K562 (cell line): ENCODE measurements at regions not wholly inside any gene's neighbourhood (a gene's known extent, or its start where the extent isn't known, plus 50 kb on each side); places are given as distances from the start of the nearest gene placed in this dataset.

ENCODE experiments used
- ARHGAP35 ChIP-seq: fragments of 450-650 bp; IDR thresholded peaks from 2 replicates; pipeline ENCODE4 v1.6.1; 2018; ENCODE audit not compliant: partially characterized antibody
- FOXA3 ChIP-seq, 2 experiments: fragments of 450-650 bp in 1 of 2; sonication (generic) in 1 of 2; formaldehyde crosslinking; IDR thresholded peaks in 1 of 2; conservative IDR thresholded peaks in 1 of 2; 2 replicates each; pipeline versions ENCODE4 v1.4.0 to v1.8.0; 2020 to 2022; ENCODE audit warnings: mild to moderate bottlenecking in 2 of 2, missing genetic modification reagents in 1 of 2
- GTF2A2 ChIP-seq: IDR thresholded peaks from 2 replicates; pipeline ENCODE4 v1.6.1; 2016; ENCODE audit warnings: mild to moderate bottlenecking, missing genetic modification characterization, missing compliant biosample characterization
- RFX1 ChIP-seq: fragments of 450-650 bp; IDR thresholded peaks from 2 replicates; pipeline ENCODE4 v1.6.1; 2016; ENCODE audit warnings: mild to moderate bottlenecking, moderate library complexity
- SAFB2 ChIP-seq: fragments of 200-400 bp; formaldehyde crosslinking; IDR thresholded peaks from 2 replicates; pipeline ENCODE4 v1.6.1; 2018; ENCODE audit warnings: borderline replicate concordance, low read length, low read depth, moderate library complexity; ENCODE audit not compliant: severe bottlenecking
- SIX5 ChIP-seq, 2 experiments: IDR thresholded peaks; 2 replicates each; pipeline ENCODE4 v1.6.1; 2011; ENCODE audit warnings: low read length in 2 of 2, borderline replicate concordance in 1 of 2, low read depth in 1 of 2, mild to moderate bottlenecking in 1 of 2, moderate library complexity in 1 of 2; ENCODE audit not compliant: insufficient read depth in 1 of 2
- TAL1 ChIP-seq: fragments of 450-650 bp; IDR thresholded peaks from 2 replicates; pipeline ENCODE4 v1.6.1; 2016; ENCODE audit warnings: mild to moderate bottlenecking
- THRAP3 ChIP-seq: fragments of 450-650 bp; IDR thresholded peaks from 2 replicates; pipeline ENCODE4 v1.6.1; 2016; ENCODE audit warnings: mild to moderate bottlenecking, inconsistent platforms, borderline replicate concordance
- YY1 ChIP-seq, 3 experiments: IDR thresholded peaks; 2 replicates each; pipeline ENCODE4 v1.6.1; 2011; ENCODE audit warnings: low read length in 2 of 3, mild to moderate bottlenecking in 2 of 3, moderate library complexity in 2 of 3, borderline replicate concordance in 1 of 3, control low read depth in 1 of 3, low read depth in 1 of 3; ENCODE audit not compliant: insufficient read depth in 3 of 3, insufficient replicate concordance in 2 of 3, control insufficient read depth in 1 of 3, insufficient read length in 1 of 3; ENCODE audit errors: extremely low read depth in 1 of 3
- ZC3H11A ChIP-seq: IDR thresholded peaks from 2 replicates; pipeline ENCODE4 v1.6.1; 2012; ENCODE audit warnings: low read depth, low read length, improper control_type of control experiment
- ZNF134 ChIP-seq: fragments of 250-450 bp; sonication (Bioruptor Pico); conservative IDR thresholded peaks from 2 replicates; pipeline ENCODE4 v1.4.0; 2020
- ZNF184 ChIP-seq: sonication (generic); formaldehyde crosslinking; IDR thresholded peaks from 2 replicates; pipeline ENCODE4 v1.5.0; 2020; ENCODE audit warnings: missing genetic modification reagents
- ZNF436 ChIP-seq: fragments of 250-450, 450-650 bp; sonication (Bioruptor Pico); formaldehyde crosslinking; IDR thresholded peaks from 2 replicates; pipeline ENCODE4 v1.7.0; 2020; ENCODE audit warnings: mild to moderate bottlenecking
- ZNF696 ChIP-seq: fragments of 250-450 bp; sonication (Bioruptor Pico); conservative IDR thresholded peaks from 2 replicates; pipeline ENCODE4 v1.4.0; 2020; ENCODE audit warnings: mild to moderate bottlenecking, moderate library complexity
- ZNF76 ChIP-seq: fragments of 250-450 bp; sonication (Bioruptor Pico); IDR thresholded peaks from 2 replicates; pipeline ENCODE4 v1.4.0; 2020; ENCODE audit warnings: mild to moderate bottlenecking, moderate library complexity, borderline replicate concordance
- TF ChIP-seq, protein P1 (sequence below): sonication (generic); formaldehyde crosslinking; IDR thresholded peaks from 2 replicates; pipeline ENCODE4 v1.8.0; 2022; ENCODE audit warnings: mild to moderate bottlenecking, missing genetic modification reagents
- TF ChIP-seq, protein P2 (sequence below): sonication (generic); formaldehyde crosslinking; IDR thresholded peaks from 2 replicates; pipeline ENCODE4 v1.5.0; 2020; ENCODE audit warnings: missing genetic modification reagents
- TF ChIP-seq, protein P3 (sequence below): fragments of 250-450 bp; sonication (Bioruptor Pico); IDR thresholded peaks from 2 replicates; pipeline ENCODE4 v1.4.0; 2020; ENCODE audit warnings: borderline replicate concordance
- TF ChIP-seq, protein P4 (sequence below): fragments of 250-450 bp; sonication (Bioruptor Pico); IDR thresholded peaks from 2 replicates; pipeline ENCODE4 v1.4.0; 2020; ENCODE audit warnings: mild to moderate bottlenecking

DNA sequence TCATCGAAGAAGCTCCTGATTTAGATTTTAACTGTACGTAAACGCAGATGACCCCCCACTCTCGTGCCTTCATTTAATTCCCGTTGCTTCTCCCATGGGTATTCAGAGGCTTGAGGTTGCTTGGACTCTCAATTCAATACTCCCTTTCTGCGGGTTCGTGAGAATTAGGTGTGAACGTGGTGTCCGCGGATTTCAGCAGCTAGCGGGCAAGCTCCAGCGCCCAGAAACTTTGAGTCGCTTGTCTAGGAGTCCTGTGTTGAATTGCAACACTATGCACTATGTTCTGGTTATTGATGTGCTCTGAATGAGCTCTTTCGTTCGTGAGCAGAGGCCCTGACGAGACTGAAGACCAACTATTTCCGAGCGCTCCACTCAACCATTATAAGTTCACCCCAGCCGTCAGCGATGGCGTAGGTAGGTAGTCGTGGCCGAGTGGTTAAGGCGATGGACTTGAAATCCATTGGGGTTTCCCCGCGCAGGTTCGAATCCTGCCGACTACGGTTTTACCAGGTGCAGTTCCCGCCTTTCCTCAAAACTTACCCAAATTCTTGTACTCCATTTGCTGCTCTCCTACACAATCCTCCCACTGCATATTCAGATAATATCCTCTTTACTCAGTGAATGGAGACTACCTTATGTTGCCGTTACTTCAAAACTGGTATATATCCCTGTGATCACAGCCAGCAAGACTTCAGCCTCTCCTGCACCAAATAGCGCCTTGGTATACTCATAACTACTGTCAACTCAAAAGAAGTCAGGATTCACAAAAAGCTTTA lies 72.6 kb upstream of the ZNF184 start (continued):
- TF ChIP-seq, protein P1, sequence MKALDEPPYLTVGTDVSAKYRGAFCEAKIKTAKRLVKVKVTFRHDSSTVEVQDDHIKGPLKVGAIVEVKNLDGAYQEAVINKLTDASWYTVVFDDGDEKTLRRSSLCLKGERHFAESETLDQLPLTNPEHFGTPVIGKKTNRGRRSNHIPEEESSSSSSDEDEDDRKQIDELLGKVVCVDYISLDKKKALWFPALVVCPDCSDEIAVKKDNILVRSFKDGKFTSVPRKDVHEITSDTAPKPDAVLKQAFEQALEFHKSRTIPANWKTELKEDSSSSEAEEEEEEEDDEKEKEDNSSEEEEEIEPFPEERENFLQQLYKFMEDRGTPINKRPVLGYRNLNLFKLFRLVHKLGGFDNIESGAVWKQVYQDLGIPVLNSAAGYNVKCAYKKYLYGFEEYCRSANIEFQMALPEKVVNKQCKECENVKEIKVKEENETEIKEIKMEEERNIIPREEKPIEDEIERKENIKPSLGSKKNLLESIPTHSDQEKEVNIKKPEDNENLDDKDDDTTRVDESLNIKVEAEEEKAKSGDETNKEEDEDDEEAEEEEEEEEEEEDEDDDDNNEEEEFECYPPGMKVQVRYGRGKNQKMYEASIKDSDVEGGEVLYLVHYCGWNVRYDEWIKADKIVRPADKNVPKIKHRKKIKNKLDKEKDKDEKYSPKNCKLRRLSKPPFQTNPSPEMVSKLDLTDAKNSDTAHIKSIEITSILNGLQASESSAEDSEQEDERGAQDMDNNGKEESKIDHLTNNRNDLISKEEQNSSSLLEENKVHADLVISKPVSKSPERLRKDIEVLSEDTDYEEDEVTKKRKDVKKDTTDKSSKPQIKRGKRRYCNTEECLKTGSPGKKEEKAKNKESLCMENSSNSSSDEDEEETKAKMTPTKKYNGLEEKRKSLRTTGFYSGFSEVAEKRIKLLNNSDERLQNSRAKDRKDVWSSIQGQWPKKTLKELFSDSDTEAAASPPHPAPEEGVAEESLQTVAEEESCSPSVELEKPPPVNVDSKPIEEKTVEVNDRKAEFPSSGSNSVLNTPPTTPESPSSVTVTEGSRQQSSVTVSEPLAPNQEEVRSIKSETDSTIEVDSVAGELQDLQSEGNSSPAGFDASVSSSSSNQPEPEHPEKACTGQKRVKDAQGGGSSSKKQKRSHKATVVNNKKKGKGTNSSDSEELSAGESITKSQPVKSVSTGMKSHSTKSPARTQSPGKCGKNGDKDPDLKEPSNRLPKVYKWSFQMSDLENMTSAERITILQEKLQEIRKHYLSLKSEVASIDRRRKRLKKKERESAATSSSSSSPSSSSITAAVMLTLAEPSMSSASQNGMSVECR (CRISPR knock-in tag) = no peak
- no peak for TF ChIP-seq SIX5 (IDR thresholded peaks at IDR 0.05; ENCODE audit: borderline replicate concordance in 1 of 2, insufficient read depth in 1 of 2, low read depth in 1 of 2, low read length in 2 of 2)
- TF ChIP-seq FOXA3 (CRISPR knock-in tag; conservative IDR thresholded peaks at IDR 0.05 in 1 of 2, IDR thresholded peaks at IDR 0.05 in 1 of 2) = no peak
- TF ChIP-seq ZC3H11A = no peak
- no peak for TF ChIP-seq ZNF184
- TF ChIP-seq ZNF696 (CRISPR knock-in tag) = no peak
- TF ChIP-seq SAFB2 = no peak
- TF ChIP-seq GTF2A2 (tag) = no peak
- no peak for TF ChIP-seq RFX1
- TF ChIP-seq ZNF76 = no peak; the same call in 1 of the 2 replicates
- TF ChIP-seq ARHGAP35 = no peak
- peak; percentile 2; the same call in 1 of the 2 replicates for TF ChIP-seq TAL1
- TF ChIP-seq ZNF436 (CRISPR knock-in tag) = no peak
- TF ChIP-seq THRAP3 = no peak
- no peak for TF ChIP-seq ZNF134 (CRISPR knock-in tag)
- TF ChIP-seq, protein P2, sequence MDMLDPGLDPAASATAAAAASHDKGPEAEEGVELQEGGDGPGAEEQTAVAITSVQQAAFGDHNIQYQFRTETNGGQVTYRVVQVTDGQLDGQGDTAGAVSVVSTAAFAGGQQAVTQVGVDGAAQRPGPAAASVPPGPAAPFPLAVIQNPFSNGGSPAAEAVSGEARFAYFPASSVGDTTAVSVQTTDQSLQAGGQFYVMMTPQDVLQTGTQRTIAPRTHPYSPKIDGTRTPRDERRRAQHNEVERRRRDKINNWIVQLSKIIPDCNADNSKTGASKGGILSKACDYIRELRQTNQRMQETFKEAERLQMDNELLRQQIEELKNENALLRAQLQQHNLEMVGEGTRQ (CRISPR knock-in tag) = no peak
- TF ChIP-seq, protein P3, sequence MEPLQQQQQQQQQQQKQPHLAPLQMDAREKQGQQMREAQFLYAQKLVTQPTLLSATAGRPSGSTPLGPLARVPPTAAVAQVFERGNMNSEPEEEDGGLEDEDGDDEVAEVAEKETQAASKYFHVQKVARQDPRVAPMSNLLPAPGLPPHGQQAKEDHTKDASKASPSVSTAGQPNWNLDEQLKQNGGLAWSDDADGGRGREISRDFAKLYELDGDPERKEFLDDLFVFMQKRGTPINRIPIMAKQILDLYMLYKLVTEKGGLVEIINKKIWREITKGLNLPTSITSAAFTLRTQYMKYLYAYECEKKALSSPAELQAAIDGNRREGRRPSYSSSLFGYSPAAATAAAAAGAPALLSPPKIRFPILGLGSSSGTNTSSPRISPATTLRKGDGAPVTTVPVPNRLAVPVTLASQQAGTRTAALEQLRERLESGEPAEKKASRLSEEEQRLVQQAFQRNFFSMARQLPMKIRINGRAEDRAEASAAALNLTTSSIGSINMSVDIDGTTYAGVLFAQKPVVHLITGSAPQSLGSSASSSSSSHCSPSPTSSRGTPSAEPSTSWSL = no peak
- TF ChIP-seq, protein P4, sequence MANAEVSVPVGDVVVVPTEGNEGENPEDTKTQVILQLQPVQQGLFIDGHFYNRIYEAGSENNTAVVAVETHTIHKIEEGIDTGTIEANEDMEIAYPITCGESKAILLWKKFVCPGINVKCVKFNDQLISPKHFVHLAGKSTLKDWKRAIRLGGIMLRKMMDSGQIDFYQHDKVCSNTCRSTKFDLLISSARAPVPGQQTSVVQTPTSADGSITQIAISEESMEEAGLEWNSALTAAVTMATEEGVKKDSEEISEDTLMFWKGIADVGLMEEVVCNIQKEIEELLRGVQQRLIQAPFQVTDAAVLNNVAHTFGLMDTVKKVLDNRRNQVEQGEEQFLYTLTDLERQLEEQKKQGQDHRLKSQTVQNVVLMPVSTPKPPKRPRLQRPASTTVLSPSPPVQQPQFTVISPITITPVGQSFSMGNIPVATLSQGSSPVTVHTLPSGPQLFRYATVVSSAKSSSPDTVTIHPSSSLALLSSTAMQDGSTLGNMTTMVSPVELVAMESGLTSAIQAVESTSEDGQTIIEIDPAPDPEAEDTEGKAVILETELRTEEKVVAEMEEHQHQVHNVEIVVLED (CRISPR knock-in tag) = no peak
- peak in 2 of 3 experiments; percentile 54 to 75 for TF ChIP-seq YY1 (IDR thresholded peaks at IDR 0.05; ENCODE audit: borderline replicate concordance in 1 of 3, control insufficient read depth in 1 of 3, extremely low read depth in 1 of 3, insufficient read depth in 3 of 3, insufficient read length in 1 of 3, insufficient replicate concordance in 2 of 3, low read depth in 1 of 3, low read length in 2 of 3)
